ENCODE measurements at regions not wholly inside any gene's neighbourhood (a gene's known extent, or its start where the extent isn't known, plus 50 kb on each side); places are given as distances from the start of the nearest gene placed in this dataset.
"Not testable (repeated sequence)": the region's sequence is repeated elsewhere in the genome, so short reads cannot be mapped to it uniquely, and the experiment has no call there.

GRCh38 chr5:113742176-113742575 lies 228.7 kb downstream of the YTHDC2 start:
- Histone ChIP-seq H3K4me1 (no peaks in the 10 kb centered on the region), H3K9me3 (no peaks in the 10 kb centered on the region), H3K27me3 (no peaks in the 10 kb centered on the region), H3K27ac (no peak overlapping the region), H3K4me3 (no peak overlapping the region), H3K36me3 (no peaks in the 10 kb centered on the region)
- TF ChIP-seq EP300 (IDR thresholded peaks at IDR 0.05) (no peak), POLR2A (IDR thresholded peaks at IDR 0.05) (no peak), CTCF (IDR thresholded peaks at IDR 0.05) (no peak)
- WGBS, 2 donors, result 52 to 62% methylated on average over 4 of the region's 4 CpGs
- DNase-seq (ENCODE audit: low spot score in 2 of 2), result no peak

GRCh38 chr5:113742639-113743038 lies 229.1 kb downstream of the YTHDC2 start:
- Histone ChIP-seq H3K4me1 (no peaks in the 10 kb centered on the region), H3K27me3 (no peaks in the 10 kb centered on the region), H3K9me3 (no peaks in the 10 kb centered on the region), H3K27ac (no peak overlapping the region), H3K36me3 (no peaks in the 10 kb centered on the region), H3K4me3 (no peak overlapping the region)
- TF ChIP-seq POLR2A (IDR thresholded peaks at IDR 0.05) (no peak), CTCF (IDR thresholded peaks at IDR 0.05) (no peak), EP300 (IDR thresholded peaks at IDR 0.05) (no peak)
- 0 to 62% methylated on average over 1 of the region's 1 CpG for WGBS, 2 donors
- no peak for DNase-seq (ENCODE audit: low spot score in 2 of 2)

GRCh38 chr5:113748403-113748802 lies 234.9 kb downstream of the YTHDC2 start:
- Histone ChIP-seq H3K27me3 (no peaks in the 10 kb centered on the region), H3K4me1 (no peaks in the 10 kb centered on the region), H3K4me3 (no peak overlapping the region), H3K27ac (no peak overlapping the region), H3K9me3 (peaks cover 0 to 4% (median 0%) of the 10 kb centered on the region in 4 donors), H3K36me3 (no peaks in the 10 kb centered on the region)
- DNase-seq (ENCODE audit: low spot score in 2 of 2), result no peak
- WGBS, 2 donors, result 62 to 65% methylated on average over 2 of the region's 2 CpGs
- TF ChIP-seq CTCF (IDR thresholded peaks at IDR 0.05) (no peak), POLR2A (IDR thresholded peaks at IDR 0.05) (no peak), EP300 (IDR thresholded peaks at IDR 0.05) (no peak)

- Histone ChIP-seq H3K4me3 (no peak overlapping the region), H3K27ac (no peak overlapping the region), H3K36me3 (no peaks in the 10 kb centered on the region), H3K4me1 (no peaks in the 10 kb centered on the region), H3K27me3 (no peaks in the 10 kb centered on the region), H3K9me3 (peaks cover 0 to 4% (median 0%) of the 10 kb centered on the region in 4 donors)
- WGBS, 2 donors, result 85 to 90% methylated on average over 1 of the region's 1 CpG
- TF ChIP-seq EP300 (IDR thresholded peaks at IDR 0.05), result no peak
- TF ChIP-seq POLR2A (IDR thresholded peaks at IDR 0.05), result no peak
- no peak for TF ChIP-seq CTCF (IDR thresholded peaks at IDR 0.05)
- no peak for DNase-seq (ENCODE audit: low spot score in 2 of 2)
Measured at GRCh38 chr5:113749334-113749733, 235.8 kb downstream of the YTHDC2 start.

- not testable (repeated sequence) for H3K27me3 ChIP-seq; H3K36me3 ChIP-seq; H3K4me1 ChIP-seq; DNase-seq (ENCODE audit: low spot score in 2 of 2); H3K9me3 ChIP-seq; H3K27ac ChIP-seq; H3K4me3 ChIP-seq
- WGBS, 2 donors, result 93% methylated on average over 5 to 10 of the region's 20 CpGs
Measured at GRCh38 chr5:113753182-113753581, 239.7 kb downstream of the YTHDC2 start.

GRCh38 chr5:113755516-113755915 lies 242.0 kb downstream of the YTHDC2 start:
- H3K36me3 ChIP-seq, result no peaks in the 10 kb centered on the region
- H3K4me3 ChIP-seq, result no peak overlapping the region
- no peaks in the 10 kb centered on the region for H3K9me3 ChIP-seq
- TF ChIP-seq CTCF (IDR thresholded peaks at IDR 0.05) (no peak), POLR2A (IDR thresholded peaks at IDR 0.05) (no peak), EP300 (IDR thresholded peaks at IDR 0.05) (no peak)
- no peaks in the 10 kb centered on the region for H3K4me1 ChIP-seq
- H3K27me3 ChIP-seq, result no peaks in the 10 kb centered on the region
- H3K27ac ChIP-seq, result no peak overlapping the region
- no peak for DNase-seq (ENCODE audit: low spot score in 2 of 2)
- whole genome bisulfite sequencing, 2 donors, result 76 to 82% methylated on average over 3 of the region's 3 CpGs

Data from tibial nerve (tissue), 4 donors.